A673 (cell line): ENCODE measurements at regions not wholly inside any gene's neighbourhood (a gene's known extent, or its start where the extent isn't known, plus 50 kb on each side); places are given as distances from the start of the nearest gene placed in this dataset.

Source experiments
- BruUV-seq: library from RNA; stranded (reverse); fragments of 400-500 nt; replicated peaks from 2 replicates; lab custom pipeline; 2021; lab: Mats Ljungman, UMichigan
- CTCF ChIA-PET: fragments of 300-600 bp; sonication (Branson Sonifier 250); formaldehyde crosslinking; loops from one replicate; lab custom pipeline; 2022; ENCODE audit warnings: antibody characterized with exemption; lab: Charles Lee
- POLR2A ChIA-PET: fragments of 300-600 bp; sonication (Branson Sonifier 250); formaldehyde crosslinking; loops from one replicate; lab custom pipeline; 2022; ENCODE audit warnings: antibody characterized with exemption; ENCODE audit not compliant: low non-redundant PET; lab: Charles Lee
- DNase-seq: peaks from one replicate; pipeline ENCODE4 v3.0.0-alpha.2; 2015; ENCODE audit warnings: low spot score
- H3K27ac ChIP-seq: fragments of 200-600 bp; sonication (generic); 2 replicates; pipeline ENCODE4 v1.5.1; 2016; ENCODE audit warnings: mixed run types, low read depth, mild to moderate bottlenecking, mixed read lengths, antibody characterized with exemption, low read length; ENCODE audit not compliant: poor library complexity, severe bottlenecking
- H3K27me3 ChIP-seq: fragments of 200-600 bp; sonication (generic); replicated peaks from 2 replicates; pipeline ENCODE4 v1.6.1; 2017; ENCODE audit warnings: mixed run types, low read depth, mild to moderate bottlenecking, mixed read lengths, antibody characterized with exemption, low read length; ENCODE audit not compliant: insufficient read depth, poor library complexity
- H3K36me3 ChIP-seq: fragments of 200-600 bp; sonication (generic); 2 replicates; pipeline ENCODE4 v1.6.1; 2016; ENCODE audit warnings: mixed run types, mild to moderate bottlenecking, mixed read lengths, antibody characterized with exemption, low read length; ENCODE audit not compliant: insufficient read depth, poor library complexity, severe bottlenecking
- H3K4me1 ChIP-seq: fragments of 200-600 bp; sonication (generic); 2 replicates; pipeline ENCODE4 v1.6.1; 2017; ENCODE audit warnings: mixed run types, mild to moderate bottlenecking, mixed read lengths, antibody characterized with exemption, low read length; ENCODE audit not compliant: insufficient read depth, poor library complexity, severe bottlenecking
- H3K4me3 ChIP-seq: fragments of 200-600 bp; sonication (generic); 2 replicates; pipeline ENCODE4 v1.5.1; 2016; ENCODE audit warnings: low read depth, mixed run types, mild to moderate bottlenecking, mixed read lengths, low read length; ENCODE audit not compliant: poor library complexity, severe bottlenecking
- H3K9me3 ChIP-seq: fragments of 200-600 bp; sonication (generic); 2 replicates; pipeline ENCODE4 v1.6.1; 2016; ENCODE audit warnings: mixed run types, low read depth, mild to moderate bottlenecking, mixed read lengths, antibody characterized with exemption, low read length; ENCODE audit not compliant: poor library complexity, severe bottlenecking
- EZH2 ChIP-seq: fragments of 200-600 bp; sonication (generic); IDR thresholded peaks from 2 replicates; pipeline ENCODE4 v1.6.1; 2017; ENCODE audit warnings: borderline replicate concordance, low read depth, mild to moderate bottlenecking, mixed read lengths, antibody characterized with exemption, low read length; ENCODE audit not compliant: poor library complexity, severe bottlenecking
- intact Hi-C: fragments of 100-400 bp; cut with micrococcal nuclease; formaldehyde crosslinking; loops from one replicate; pipeline ENCODE4 v1.10.0; 2022; ENCODE audit not compliant: unreplicated experiment
- TF ChIP-seq, protein P1 (sequence below): fragments of 300-800, 200-600 bp; sonication (generic); conservative IDR thresholded peaks from 2 replicates; pipeline ENCODE4 v1.5.1; 2017; ENCODE audit warnings: low read depth, mild to moderate bottlenecking, antibody characterized with exemption, low read length, moderate library complexity, mixed read lengths

DNA sequence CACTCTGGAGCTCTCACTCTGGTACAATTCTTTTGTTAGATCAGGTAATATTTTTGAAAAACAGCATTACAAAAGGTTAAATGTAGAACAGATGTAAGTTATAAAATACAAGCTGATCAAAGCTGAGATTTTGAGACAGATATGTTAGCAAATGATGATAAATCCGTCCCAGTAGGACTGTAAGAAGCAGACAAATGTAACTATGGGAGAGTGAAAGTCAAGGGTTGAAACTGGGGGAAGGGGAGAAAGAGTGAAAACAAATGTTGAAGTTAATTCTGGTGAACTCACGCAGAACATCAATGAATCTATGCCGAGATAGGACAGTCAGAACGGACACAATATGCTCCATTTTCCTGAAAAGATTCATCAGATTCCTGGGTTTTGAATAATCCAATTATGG lies 298.9 kb upstream of the IRX5 start:
- CTCF ChIA-PET, result interaction anchor here (0.5 kb wide), 1 partner anchor 19 kb away, joined by 4 read pairs; no protein-coding TSS in a partner anchor
- Histone ChIP-seq H3K36me3 (no peaks in the 10 kb centered on the region), H3K27me3 (no peaks in the 10 kb centered on the region), H3K27ac (no peak overlapping the region), H3K4me1 (peaks cover 12% of the 10 kb centered on the region), H3K9me3 (no peaks in the 10 kb centered on the region), H3K4me3 (no peak overlapping the region)
- no peak for DNase-seq
- intact Hi-C loops, result loop anchor here (10.0 kb wide), 2 partner anchors 293 to 623 kb away; no protein-coding TSS in a partner anchor
- BruUV-seq, result no TSS peak
- no peak for TF ChIP-seq EZH2
- TF ChIP-seq, protein P1, sequence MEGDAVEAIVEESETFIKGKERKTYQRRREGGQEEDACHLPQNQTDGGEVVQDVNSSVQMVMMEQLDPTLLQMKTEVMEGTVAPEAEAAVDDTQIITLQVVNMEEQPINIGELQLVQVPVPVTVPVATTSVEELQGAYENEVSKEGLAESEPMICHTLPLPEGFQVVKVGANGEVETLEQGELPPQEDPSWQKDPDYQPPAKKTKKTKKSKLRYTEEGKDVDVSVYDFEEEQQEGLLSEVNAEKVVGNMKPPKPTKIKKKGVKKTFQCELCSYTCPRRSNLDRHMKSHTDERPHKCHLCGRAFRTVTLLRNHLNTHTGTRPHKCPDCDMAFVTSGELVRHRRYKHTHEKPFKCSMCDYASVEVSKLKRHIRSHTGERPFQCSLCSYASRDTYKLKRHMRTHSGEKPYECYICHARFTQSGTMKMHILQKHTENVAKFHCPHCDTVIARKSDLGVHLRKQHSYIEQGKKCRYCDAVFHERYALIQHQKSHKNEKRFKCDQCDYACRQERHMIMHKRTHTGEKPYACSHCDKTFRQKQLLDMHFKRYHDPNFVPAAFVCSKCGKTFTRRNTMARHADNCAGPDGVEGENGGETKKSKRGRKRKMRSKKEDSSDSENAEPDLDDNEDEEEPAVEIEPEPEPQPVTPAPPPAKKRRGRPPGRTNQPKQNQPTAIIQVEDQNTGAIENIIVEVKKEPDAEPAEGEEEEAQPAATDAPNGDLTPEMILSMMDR, result no peak
- POLR2A ChIA-PET, result interaction anchor here (0.7 kb wide), 1 partner anchor 55 kb away, joined by 11 read pairs; no protein-coding TSS in a partner anchor

GRCh38 chr16:54630284-54630967 lies 300.2 kb upstream of the IRX5 start:
- DNase-seq, result no peak

DNA sequence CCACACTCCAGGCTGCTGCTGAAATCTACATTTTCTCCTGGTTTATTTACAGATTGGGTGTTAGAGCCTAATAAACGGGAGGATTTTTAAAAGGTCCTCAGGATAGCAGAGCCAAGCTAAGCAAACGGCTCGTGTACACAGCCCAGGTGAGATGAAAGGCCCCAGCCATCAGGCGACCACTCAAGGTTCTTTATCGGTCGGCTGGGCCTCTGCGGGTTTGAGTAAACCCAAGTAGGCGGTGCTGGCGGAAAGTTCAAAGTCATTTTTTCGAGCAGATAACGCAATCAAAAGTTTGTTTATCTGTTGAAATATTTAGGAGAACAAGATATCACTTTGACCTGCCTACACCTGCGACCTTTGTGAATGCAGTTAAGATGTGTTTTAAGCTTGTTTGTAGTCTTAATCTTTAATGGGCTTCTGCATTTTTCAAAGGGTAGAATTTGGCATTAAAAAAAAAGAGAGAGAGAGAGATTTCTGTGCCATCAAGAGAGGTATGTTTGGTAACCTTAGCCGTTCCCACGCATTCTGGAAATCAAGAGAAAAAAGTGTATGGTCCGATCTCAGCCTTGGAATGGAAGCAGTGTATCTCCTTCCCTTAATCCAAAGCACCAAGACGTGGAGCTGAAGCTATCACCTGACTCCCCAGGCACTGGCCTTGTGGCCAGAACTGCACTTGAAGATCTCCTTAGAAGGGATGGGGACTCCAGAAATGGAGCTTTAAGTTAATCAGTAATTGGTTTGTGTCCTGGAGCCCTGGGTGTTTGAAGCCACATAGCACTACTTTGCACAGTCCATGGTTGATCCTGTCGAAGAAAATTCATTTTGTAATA lies 301.7 kb upstream of the IRX5 start:
- intact Hi-C loops, result no loop called here
- no TSS peak for BruUV-seq
- POLR2A ChIA-PET, result no interaction called here

More at GRCh38 chr16:54630284-54630967, 300.2 kb upstream of the IRX5 start:
- ChIA-PET CTCF (no interaction called here), POLR2A (no interaction called here)
- H3K36me3 ChIP-seq, result no peaks in the 10 kb centered on the region
- no peak overlapping the region for H3K4me3 ChIP-seq
- TF ChIP-seq, protein P1, result no peak
- no peak for TF ChIP-seq EZH2
- BruUV-seq, result no TSS peak
- no peaks in the 10 kb centered on the region for H3K9me3 ChIP-seq
- H3K4me1 ChIP-seq, result peaks cover 12% of the 10 kb centered on the region
- H3K27ac ChIP-seq, result no peak overlapping the region
- intact Hi-C loops, result loop anchor here (10.0 kb wide), 2 partner anchors 294 to 624 kb away; no protein-coding TSS in a partner anchor
- H3K27me3 ChIP-seq, result no peaks in the 10 kb centered on the region

More for the DNA sequence above, 301.7 kb upstream of the IRX5 start:
- Histone ChIP-seq H3K4me3 (no peak overlapping the region), H3K27me3 (no peaks in the 10 kb centered on the region), H3K36me3 (no peaks in the 10 kb centered on the region), H3K27ac (no peak overlapping the region), H3K9me3 (no peaks in the 10 kb centered on the region), H3K4me1 (peaks cover 12% of the 10 kb centered on the region)
- CTCF ChIA-PET, result no interaction called here
- TF ChIP-seq, protein P1, result no peak
- TF ChIP-seq EZH2, result no peak
- DNase-seq, result no peak
